ENCODE measurements at regions not wholly inside any gene's neighbourhood (a gene's known extent, or its start where the extent isn't known, plus 50 kb on each side); places are given as distances from the start of the nearest gene placed in this dataset.

- Histone ChIP-seq H3K27ac (ENCODE audit: insufficient read length, low read depth, low read length) (no peak overlapping the region), H3K27me3 (ENCODE audit: insufficient read depth, low read length) (no peaks in the 10 kb centered on the region), H3K23me2 (ENCODE audit: insufficient read length, low read depth, low read length, poor library complexity, severe bottlenecking) (no peaks in the 10 kb centered on the region), H2BK15ac (ENCODE audit: low read depth, low read length) (no peak overlapping the region), H2AK5ac (ENCODE audit: insufficient read length, low read length) (no peak overlapping the region), H3K23ac (ENCODE audit: insufficient read length, low read depth, low read length) (no peak overlapping the region), H3K18ac (ENCODE audit: insufficient read length, low read depth, low read length) (no peak overlapping the region), H4K5ac (ENCODE audit: insufficient read length, low read depth, low read length) (no peak overlapping the region), H3K4me1 (ENCODE audit: insufficient read depth, low read length) (no peaks in the 10 kb centered on the region), H3K79me1 (ENCODE audit: insufficient read depth, low read depth, low read length, poor library complexity, severe bottlenecking) (no peaks in the 10 kb centered on the region), H2BK5ac (ENCODE audit: insufficient read length, low read length) (no peak overlapping the region), H2AFZ (ENCODE audit: low read length) (no peak overlapping the region), H3K4me2 (ENCODE audit: insufficient read depth, insufficient read length, low read length) (no peak overlapping the region), H2BK12ac (ENCODE audit: insufficient read length, low read depth, low read length) (no peak overlapping the region), H4K8ac (replicated peaks; ENCODE audit: insufficient read length, low read depth, low read length) (no peak overlapping the region), H4K91ac (ENCODE audit: insufficient read length, low read depth, low read length) (no peak overlapping the region), H4K20me1 (ENCODE audit: control insufficient read depth, insufficient read depth, insufficient read length) (no peaks in the 10 kb centered on the region), H3K4ac (ENCODE audit: low read depth, low read length) (no peak overlapping the region), H3K9me3 (ENCODE audit: control insufficient read depth, low read depth, low read length) (peaks cover 32% of the 10 kb centered on the region), H3K79me2 (ENCODE audit: insufficient read depth, low read length) (no peaks in the 10 kb centered on the region), H3K56ac (ENCODE audit: insufficient read length, low read depth, low read length) (no peak overlapping the region), H3K14ac (ENCODE audit: insufficient read depth, low read length) (no peak overlapping the region), H3T11ph (ENCODE audit: low read length) (no peak overlapping the region), H3K9ac (ENCODE audit: extremely low read depth, insufficient read length, low read length) (no peak overlapping the region), H2BK120ac (ENCODE audit: low read depth, low read length, poor library complexity, severe bottlenecking) (no peak overlapping the region), H2BK20ac (ENCODE audit: low read depth, low read length, poor library complexity, severe bottlenecking) (no peak overlapping the region)
- Mint-ChIP-seq H3K27ac (no peak overlapping the region), H3K9me3 (peaks cover 66 to 76% of the 10 kb centered on the region in 2 experiments), H3K4me1 (no peaks in the 10 kb centered on the region), H3K36me3 (ENCODE audit: insufficient read depth in 1 of 3, low read depth in 3 of 3) (peaks cover 10 to 59% (median 47%) of the 10 kb centered on the region in 3 experiments), H3K4me3 (no peak overlapping the region), H3K27me3 (ENCODE audit: low read depth) (peaks cover 9% of the 10 kb centered on the region)
- DNase-seq: no peak
- TF ChIP-seq CTCF (conservative IDR thresholded peaks at IDR 0.05): no peak
Measured at GRCh38 chr2:105989070-105989469, 205.0 kb downstream of the UXS1 start.
